ENCODE measurements at regions not wholly inside any gene's neighbourhood (a gene's known extent, or its start where the extent isn't known, plus 50 kb on each side); places are given as distances from the start of the nearest gene placed in this dataset.

GRCh38 chr5:35282810-35283209 lies 52.5 kb upstream of the PRLR start:
- DNase-seq (ENCODE audit: low read depth in 1 of 2, low spot score in 1 of 2): no peak

GRCh38 chr5:35281613-35282012 lies 51.3 kb upstream of the PRLR start:
- no peak for DNase-seq (ENCODE audit: low read depth in 1 of 2, low spot score in 1 of 2)

Measured in activated CD4-positive, alpha-beta T cell treated with anti-CD3 and anti-CD28 coated beads, Interleukin-2, amount 50 U/mL, for 24 hours (primary cell).